Esophagus (tissue), 2 donors: ENCODE measurements at regions not wholly inside any gene's neighbourhood (a gene's known extent, or its start where the extent isn't known, plus 50 kb on each side); places are given as distances from the start of the nearest gene placed in this dataset.

ENCODE experiments used
- H3K27ac ChIP-seq, 2 donors: one replicate each; pipeline ENCODE4 v1.5.1; 2013; ENCODE audit warnings: low read depth in 2 of 2, mild to moderate bottlenecking in 2 of 2, inconsistent platforms in 1 of 2, low read length in 1 of 2, moderate library complexity in 1 of 2
- H3K27me3 ChIP-seq, 2 donors: one replicate each; pipeline ENCODE4 v1.6.1; 2013; ENCODE audit warnings: low read length in 2 of 2, control low read depth in 1 of 2, mild to moderate bottlenecking in 1 of 2; ENCODE audit not compliant: insufficient read depth in 2 of 2, control insufficient read depth in 1 of 2
- H3K36me3 ChIP-seq, 2 donors: one replicate each; pipeline ENCODE4 v1.6.1; 2013; ENCODE audit warnings: low read length in 1 of 2; ENCODE audit not compliant: control insufficient read depth in 2 of 2, insufficient read depth in 2 of 2
- H3K4me1 ChIP-seq, 2 donors: one replicate each; pipeline ENCODE4 v1.6.1; 2013; ENCODE audit warnings: low read length in 1 of 2; ENCODE audit not compliant: control insufficient read depth in 2 of 2, insufficient read depth in 2 of 2
- H3K4me3 ChIP-seq, 2 donors: one replicate each; pipeline ENCODE4 v1.5.1; 2013; ENCODE audit warnings: low read length in 2 of 2, mild to moderate bottlenecking in 2 of 2, low read depth in 1 of 2, moderate library complexity in 1 of 2
- H3K9me3 ChIP-seq, 2 donors: one replicate each; pipeline ENCODE4 v1.6.1; 2013; ENCODE audit warnings: mild to moderate bottlenecking in 2 of 2, low read depth in 1 of 2, low read length in 1 of 2, moderate library complexity in 1 of 2; ENCODE audit not compliant: control insufficient read depth in 2 of 2, insufficient read depth in 1 of 2
- WGBS, 2 donors: extraction: QIAGEN DNeasy Blood & Tissue Kit; methylation state at CpG; one replicate each; pipeline ENCODE4 v1.1.7; 2013; 5-methylcytosine and 5-hydroxymethylcytosine counted together
- donor health status: healthy with polysubstance abuse.
- donor health status: Bipolar disorder and iron deficiency.

GRCh38 chr2:236718207-236718992 is 148.8 kb downstream of the ACKR3 start:
- Histone ChIP-seq H3K27me3 (no peaks in the 10 kb centered on the region), H3K27ac (no peak overlapping the region), H3K36me3 (no peaks in the 10 kb centered on the region), H3K9me3 (no peaks in the 10 kb centered on the region), H3K4me3 (no peak overlapping the region), H3K4me1 (peaks cover 0 to 14% of the 10 kb centered on the region in 2 donors)
- 76 to 80% methylated on average over 18 of the region's 18 CpGs for WGBS, 2 donors

- 75 to 82% methylated on average over 9 of the region's 9 CpGs for WGBS, 2 donors
- peaks cover 0 to 10% of the 10 kb centered on the region in 2 donors for H3K4me1 ChIP-seq
- H3K9me3 ChIP-seq = no peaks in the 10 kb centered on the region
- no peak overlapping the region for H3K4me3 ChIP-seq
- H3K27me3 ChIP-seq = no peaks in the 10 kb centered on the region
- no peaks in the 10 kb centered on the region for H3K36me3 ChIP-seq
- peak overlapping the region in 1 of 2 donors; percentile 40 for H3K27ac ChIP-seq
These were observed 149.6 kb downstream of the ACKR3 start for GRCh38 chr2:236719192-236719635.

GRCh38 chr2:236720974-236721540 is 151.4 kb downstream of the ACKR3 start:
- WGBS, 2 donors = 45 to 67% methylated on average over 15 of the region's 15 CpGs
- Histone ChIP-seq H3K36me3 (no peaks in the 10 kb centered on the region), H3K4me3 (no peak overlapping the region), H3K4me1 (peaks cover 0 to 2% of the 10 kb centered on the region in 2 donors), H3K27ac (peak overlapping the region in 1 of 2 donors; percentile 79), H3K27me3 (no peaks in the 10 kb centered on the region), H3K9me3 (peaks cover 0 to 2% of the 10 kb centered on the region in 2 donors)

- Histone ChIP-seq H3K27me3 (no peaks in the 10 kb centered on the region), H3K4me3 (no peak overlapping the region)
- 89 to 91% methylated on average over 6 of the region's 6 CpGs for WGBS, 2 donors
These were observed 154.6 kb downstream of the ACKR3 start for GRCh38 chr2:236724200-236724599.

GRCh38 chr2:236726701-236727450 is 157.3 kb downstream of the ACKR3 start:
- no peaks in the 10 kb centered on the region for H3K27me3 ChIP-seq
- H3K4me1 ChIP-seq = peaks cover 0 to 2% of the 10 kb centered on the region in 2 donors
- no peak overlapping the region for H3K27ac ChIP-seq
- H3K4me3 ChIP-seq = no peak overlapping the region
- 93 to 94% methylated on average over 20 of the region's 20 CpGs for WGBS, 2 donors
- H3K9me3 ChIP-seq = peaks cover 0 to 2% of the 10 kb centered on the region in 2 donors
- no peaks in the 10 kb centered on the region for H3K36me3 ChIP-seq

More at GRCh38 chr2:236724200-236724599, 154.6 kb downstream of the ACKR3 start:
- Histone ChIP-seq H3K4me1 (no peaks in the 10 kb centered on the region), H3K27ac (no peak overlapping the region), H3K9me3 (peaks cover 0 to 2% of the 10 kb centered on the region in 2 donors), H3K36me3 (no peaks in the 10 kb centered on the region)

- Histone ChIP-seq H3K36me3 (no peaks in the 10 kb centered on the region), H3K9me3 (peaks cover 0 to 2% of the 10 kb centered on the region in 2 donors), H3K4me3 (no peak overlapping the region), H3K27me3 (no peaks in the 10 kb centered on the region), H3K27ac (no peak overlapping the region), H3K4me1 (peaks cover 0 to 7% of the 10 kb centered on the region in 2 donors)
- 80 to 84% methylated on average over 13 of the region's 13 CpGs for WGBS, 2 donors
These were observed 159.5 kb downstream of the ACKR3 start for GRCh38 chr2:236728916-236729670.

GRCh38 chr2:236730393-236730792 is 160.8 kb downstream of the ACKR3 start:
- no peak overlapping the region for H3K4me3 ChIP-seq
- H3K4me1 ChIP-seq = peaks cover 0 to 7% of the 10 kb centered on the region in 2 donors
- H3K27ac ChIP-seq = no peak overlapping the region
- no peaks in the 10 kb centered on the region for H3K36me3 ChIP-seq
- 90 to 93% methylated on average over 10 of the region's 10 CpGs for WGBS, 2 donors
- H3K27me3 ChIP-seq = no peaks in the 10 kb centered on the region
- no peaks in the 10 kb centered on the region for H3K9me3 ChIP-seq

GRCh38 chr2:236731767-236732580 is 162.3 kb downstream of the ACKR3 start:
- no peaks in the 10 kb centered on the region for H3K27me3 ChIP-seq
- WGBS, 2 donors = 48 to 61% methylated on average over 12 of the region's 12 CpGs
- no peaks in the 10 kb centered on the region for H3K9me3 ChIP-seq
- H3K36me3 ChIP-seq = no peaks in the 10 kb centered on the region
- peaks cover 0 to 7% of the 10 kb centered on the region in 2 donors for H3K4me1 ChIP-seq
- H3K4me3 ChIP-seq = no peak overlapping the region
- peak overlapping the region; percentile 17 to 77 for H3K27ac ChIP-seq
